GM06990 (cell line): ENCODE measurements at regions not wholly inside any gene's neighbourhood (a gene's known extent, or its start where the extent isn't known, plus 50 kb on each side); places are given as distances from the start of the nearest gene placed in this dataset.

ENCODE experiments used
- DNase-seq: peaks from one replicate; pipeline ENCODE4 v3.0.0-alpha.2; 2011; ENCODE audit not compliant: insufficient read length; ENCODE audit errors: extremely low read depth
- H3K27me3 ChIP-seq: replicated peaks from 2 replicates; pipeline ENCODE4 v1.6.0; 2011; ENCODE audit warnings: low read length; ENCODE audit not compliant: control insufficient read depth, insufficient read depth
- H3K36me3 ChIP-seq: 2 replicates; pipeline ENCODE4 v1.5.1; 2011; ENCODE audit warnings: low read length; ENCODE audit not compliant: control insufficient read depth, insufficient read depth
- H3K4me3 ChIP-seq: replicated peaks from 2 replicates; pipeline ENCODE4 v1.5.1; 2011; ENCODE audit warnings: low read depth, mild to moderate bottlenecking, control low read depth, low read length
- TF ChIP-seq, protein P1 (sequence below): IDR thresholded peaks from 2 replicates; pipeline ENCODE4 v1.5.1; 2011; ENCODE audit warnings: low read length, control low read depth, mild to moderate bottlenecking, inconsistent platforms; ENCODE audit not compliant: insufficient read depth, poor library complexity, severe bottlenecking

DNA sequence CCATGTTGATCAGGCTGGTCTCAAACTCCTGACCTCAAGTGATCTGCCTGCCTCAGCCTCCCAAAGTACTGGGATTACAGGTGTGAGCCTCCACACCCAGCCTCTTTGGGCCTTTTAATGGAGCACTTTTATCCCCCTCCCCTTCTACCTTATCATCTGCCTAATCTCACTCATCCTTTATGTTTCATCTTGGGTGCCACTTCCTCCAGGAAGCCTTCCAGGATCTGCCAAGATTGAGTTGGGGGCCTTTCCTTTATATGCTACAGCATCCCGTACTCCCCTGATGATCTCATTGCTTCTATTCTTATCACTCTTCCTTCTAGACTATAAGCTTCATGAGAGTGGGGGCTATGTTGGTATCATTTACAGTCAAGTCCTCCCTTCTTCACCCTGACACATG is 192.8 kb upstream of the WSCD1 start:
- TF ChIP-seq, protein P1, sequence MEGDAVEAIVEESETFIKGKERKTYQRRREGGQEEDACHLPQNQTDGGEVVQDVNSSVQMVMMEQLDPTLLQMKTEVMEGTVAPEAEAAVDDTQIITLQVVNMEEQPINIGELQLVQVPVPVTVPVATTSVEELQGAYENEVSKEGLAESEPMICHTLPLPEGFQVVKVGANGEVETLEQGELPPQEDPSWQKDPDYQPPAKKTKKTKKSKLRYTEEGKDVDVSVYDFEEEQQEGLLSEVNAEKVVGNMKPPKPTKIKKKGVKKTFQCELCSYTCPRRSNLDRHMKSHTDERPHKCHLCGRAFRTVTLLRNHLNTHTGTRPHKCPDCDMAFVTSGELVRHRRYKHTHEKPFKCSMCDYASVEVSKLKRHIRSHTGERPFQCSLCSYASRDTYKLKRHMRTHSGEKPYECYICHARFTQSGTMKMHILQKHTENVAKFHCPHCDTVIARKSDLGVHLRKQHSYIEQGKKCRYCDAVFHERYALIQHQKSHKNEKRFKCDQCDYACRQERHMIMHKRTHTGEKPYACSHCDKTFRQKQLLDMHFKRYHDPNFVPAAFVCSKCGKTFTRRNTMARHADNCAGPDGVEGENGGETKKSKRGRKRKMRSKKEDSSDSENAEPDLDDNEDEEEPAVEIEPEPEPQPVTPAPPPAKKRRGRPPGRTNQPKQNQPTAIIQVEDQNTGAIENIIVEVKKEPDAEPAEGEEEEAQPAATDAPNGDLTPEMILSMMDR = no peak
- Histone ChIP-seq H3K4me3 (no peak overlapping the region), H3K27me3 (no peaks in the 10 kb centered on the region; the same call in 1 of the 2 replicates), H3K36me3 (no peaks in the 10 kb centered on the region)
- no peak for DNase-seq

DNA sequence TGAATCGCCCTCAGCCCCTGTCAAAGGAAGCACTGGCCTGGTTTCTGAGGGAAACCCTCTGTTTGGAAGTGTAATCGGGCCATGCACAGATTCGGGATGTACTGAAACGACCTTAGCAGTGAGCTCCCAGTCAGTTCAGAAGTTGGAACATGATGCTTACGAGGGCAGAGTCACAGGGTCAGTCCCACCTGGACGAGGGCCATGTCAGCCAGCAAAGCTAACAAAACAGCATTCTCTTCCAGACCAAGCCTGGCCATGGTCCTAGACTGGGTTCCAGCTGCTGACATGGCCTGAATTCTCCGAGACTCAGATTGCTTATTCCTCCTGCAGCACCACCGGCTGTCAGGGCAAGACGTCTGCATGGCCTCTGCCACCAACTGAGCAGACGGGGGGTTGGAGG is 192.2 kb upstream of the WSCD1 start:
- TF ChIP-seq, protein P1 = no peak
- no peak overlapping the region for H3K4me3 ChIP-seq
- H3K36me3 ChIP-seq = no peaks in the 10 kb centered on the region
- no peaks in the 10 kb centered on the region; the same call in 1 of the 2 replicates for H3K27me3 ChIP-seq
- DNase-seq = no peak

DNA sequence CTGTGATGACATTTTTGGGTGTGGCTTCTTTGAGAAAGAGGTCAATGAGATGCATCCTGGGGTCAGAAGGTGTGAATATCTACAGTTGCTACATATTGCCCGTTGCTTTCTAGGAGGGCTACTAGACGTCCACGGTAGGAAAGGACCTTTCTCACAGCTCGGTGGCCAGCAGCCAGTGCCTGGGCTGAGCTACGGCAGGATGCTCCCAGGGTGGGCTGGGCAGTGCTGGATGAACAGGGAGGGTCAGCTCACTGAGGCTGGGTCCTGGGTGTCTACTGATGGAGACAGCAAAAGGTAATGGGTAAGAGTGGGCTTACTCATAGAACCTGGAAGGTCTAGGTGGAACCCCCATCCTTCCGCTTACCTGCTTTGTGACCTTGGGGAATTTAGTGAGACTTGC is 188.3 kb upstream of the WSCD1 start:
- TF ChIP-seq, protein P1 = no peak
- no peak for DNase-seq
- no peaks in the 10 kb centered on the region for H3K36me3 ChIP-seq

DNA sequence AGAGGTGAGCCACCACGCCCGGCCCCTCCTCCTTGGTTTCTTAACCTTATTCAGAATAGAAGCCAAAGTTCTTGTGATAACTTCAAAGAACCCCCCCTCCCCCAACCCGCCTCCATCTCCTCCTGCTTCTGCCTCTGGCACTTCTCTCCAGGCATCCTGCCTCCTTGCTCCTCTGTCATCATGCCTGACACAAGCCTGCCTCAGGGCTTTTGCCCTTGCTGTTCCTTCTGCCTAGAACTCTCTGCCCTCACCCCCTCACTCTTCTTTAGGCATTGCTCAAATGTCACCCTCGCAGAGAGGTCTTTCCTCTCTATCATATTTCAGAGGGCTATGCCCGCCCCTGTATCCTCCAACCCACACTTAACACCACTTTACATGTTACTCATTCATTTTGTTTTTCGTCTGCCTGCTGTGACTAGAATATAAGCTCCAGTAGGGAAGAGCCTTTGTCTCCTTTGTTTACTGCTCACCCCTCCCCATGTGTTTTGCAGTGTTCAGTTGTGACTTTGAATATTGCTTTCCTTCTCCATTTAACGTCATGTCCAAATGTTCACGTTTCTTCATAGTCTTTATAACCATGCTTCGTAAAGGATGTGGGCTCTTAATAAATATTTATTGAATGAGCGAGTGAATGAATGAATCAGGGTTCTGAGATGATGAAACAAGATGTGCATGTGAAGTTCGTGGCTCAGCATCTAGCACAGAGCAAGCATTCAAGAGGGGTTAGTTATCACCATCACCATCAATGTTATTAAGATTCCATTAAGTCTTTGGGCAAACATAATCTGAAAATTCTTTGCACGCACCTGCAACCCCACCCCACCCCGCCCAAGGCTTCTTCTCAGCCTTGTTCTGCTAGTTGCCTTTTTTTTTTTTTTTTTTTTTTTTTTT is 186.2 kb upstream of the WSCD1 start:
- no peak overlapping the region for H3K4me3 ChIP-seq

More for the DNA sequence above, 188.3 kb upstream of the WSCD1 start:
- H3K27me3 ChIP-seq = no peaks in the 10 kb centered on the region; the same call in 1 of the 2 replicates
- no peak overlapping the region for H3K4me3 ChIP-seq

DNA sequence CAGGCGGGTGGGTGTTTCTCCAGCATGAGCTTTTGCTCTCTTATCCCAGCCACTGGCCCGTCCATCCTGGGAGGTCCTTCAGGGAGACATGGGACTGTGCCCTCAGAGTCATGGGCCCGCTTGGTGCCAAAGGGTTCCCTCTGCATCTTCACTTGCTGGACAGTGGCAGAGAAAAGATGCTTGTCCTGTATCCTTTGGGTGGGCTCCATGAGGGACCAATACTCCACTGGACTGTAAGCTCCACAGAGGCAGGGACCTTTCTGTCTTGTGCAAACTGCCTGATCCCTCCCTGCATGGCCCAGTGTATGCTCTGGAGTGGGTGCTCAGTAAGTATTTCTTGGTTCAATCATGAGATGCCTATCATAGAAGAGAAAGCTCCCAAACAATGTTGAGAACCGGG is 184.8 kb upstream of the WSCD1 start:
- Histone ChIP-seq H3K27me3 (no peaks in the 10 kb centered on the region; the same call in 1 of the 2 replicates), H3K4me3 (no peak overlapping the region), H3K36me3 (no peaks in the 10 kb centered on the region)
- TF ChIP-seq, protein P1 = no peak
- no peak for DNase-seq

More for the DNA sequence above, 186.2 kb upstream of the WSCD1 start:
- TF ChIP-seq, protein P1 = no peak
- Histone ChIP-seq H3K27me3 (no peaks in the 10 kb centered on the region; the same call in 1 of the 2 replicates), H3K36me3 (no peaks in the 10 kb centered on the region)
- no peak for DNase-seq
